ENCODE measurements at regions not wholly inside any gene's neighbourhood (a gene's known extent, or its start where the extent isn't known, plus 50 kb on each side); places are given as distances from the start of the nearest gene placed in this dataset.

- TF ChIP-seq SUZ12 (IDR thresholded peaks at IDR 0.05): no peak
- no peak for TF ChIP-seq PKNOX1 (IDR thresholded peaks at IDR 0.05)
- no peak for TF ChIP-seq ARNT (IDR thresholded peaks at IDR 0.05)
- TF ChIP-seq FOXM1 (IDR thresholded peaks at IDR 0.05; ENCODE audit: borderline replicate concordance): no peak
- no peak for TF ChIP-seq FOXA1 (IDR thresholded peaks at IDR 0.05)
- TF ChIP-seq ELF4 (IDR thresholded peaks at IDR 0.05): no peak
- no peak for TF ChIP-seq SP1 (IDR thresholded peaks at IDR 0.05)
- no peak for TF ChIP-seq FOXK2 (IDR thresholded peaks at IDR 0.05)
These were observed 1096.9 kb upstream of the POT1 start for GRCh38 chr7:126026421-126027088.

All from HEK293T (cell line).